Stimulated activated CD4-positive, alpha-beta T cell treated with anti-CD3 and anti-CD28 coated beads, Interleukin-1b, Interleukin-23, amount 100 ng/mL, for 1 hour (primary cell): ENCODE measurements at regions not wholly inside any gene's neighbourhood (a gene's known extent, or its start where the extent isn't known, plus 50 kb on each side); places are given as distances from the start of the nearest gene placed in this dataset.

Experiments
- DNase-seq, 2 donors: peaks; one replicate each; pipeline ENCODE4 v3.0.0-alpha.2; 2020; ENCODE audit warnings: low read depth in 2 of 2

GRCh38 chr10:78900715-78901430 lies 167.9 kb upstream of the ZMIZ1 start:
- DNase-seq: no peak

- DNase-seq: no peak
Observed at GRCh38 chr10:78901694-78902093, 167.1 kb upstream of the ZMIZ1 start.

GRCh38 chr10:78902815-78903214 lies 166.0 kb upstream of the ZMIZ1 start:
- no peak for DNase-seq

- DNase-seq: no peak
Observed at GRCh38 chr10:78903341-78903940, 165.3 kb upstream of the ZMIZ1 start.

- DNase-seq: no peak
Observed at GRCh38 chr10:78904196-78904595, 164.6 kb upstream of the ZMIZ1 start.

GRCh38 chr10:78905015-78905956 lies 163.5 kb upstream of the ZMIZ1 start:
- DNase-seq: no peak

GRCh38 chr10:78905957-78906308 lies 162.8 kb upstream of the ZMIZ1 start:
- DNase-seq: no peak

- DNase-seq: no peak
Observed at GRCh38 chr10:78906734-78907390, 161.9 kb upstream of the ZMIZ1 start.

- DNase-seq: no peak
Observed at GRCh38 chr10:78907551-78908211, 161.1 kb upstream of the ZMIZ1 start.

- DNase-seq: no peak
Observed at GRCh38 chr10:78909221-78909620, 159.5 kb upstream of the ZMIZ1 start.

- no peak for DNase-seq
Observed at GRCh38 chr10:78910021-78910420, 158.7 kb upstream of the ZMIZ1 start.

- DNase-seq: no peak
Observed at GRCh38 chr10:78910476-78910875, 158.3 kb upstream of the ZMIZ1 start.

GRCh38 chr10:78910886-78911285 lies 157.9 kb upstream of the ZMIZ1 start:
- no peak for DNase-seq

GRCh38 chr10:78911533-78912340 lies 157.0 kb upstream of the ZMIZ1 start:
- DNase-seq: no peak

- no peak for DNase-seq
Observed at GRCh38 chr10:78912361-78913218, 156.2 kb upstream of the ZMIZ1 start.

GRCh38 chr10:78913219-78914059 lies 155.3 kb upstream of the ZMIZ1 start:
- DNase-seq: no peak

- DNase-seq: no peak
Observed at GRCh38 chr10:78914060-78914378, 154.7 kb upstream of the ZMIZ1 start.

GRCh38 chr10:78914502-78915189 lies 154.1 kb upstream of the ZMIZ1 start:
- DNase-seq: no peak

- DNase-seq: no peak
Observed at GRCh38 chr10:78915190-78915518, 153.6 kb upstream of the ZMIZ1 start.
